GM12864 (cell line): ENCODE measurements at regions not wholly inside any gene's neighbourhood (a gene's known extent, or its start where the extent isn't known, plus 50 kb on each side); places are given as distances from the start of the nearest gene placed in this dataset.
"Not testable (repeated sequence)": the region's sequence is repeated elsewhere in the genome, so short reads cannot be mapped to it uniquely, and the experiment has no call there.

Source experiments
- DNase-seq: peaks from one replicate; pipeline ENCODE4 v3.0.0-alpha.2; 2011; ENCODE audit warnings: low read depth
- H3K4me3 ChIP-seq: 2 replicates; pipeline ENCODE4 v1.5.1; 2011; ENCODE audit warnings: mild to moderate bottlenecking, low read depth, low read length, control low read depth
- CTCF ChIP-seq: IDR thresholded peaks from 2 replicates; pipeline ENCODE4 v1.5.1; 2011; ENCODE audit warnings: low read depth, mild to moderate bottlenecking, moderate library complexity, low read length, control low read depth, inconsistent platforms; ENCODE audit errors: missing control alignments

DNA sequence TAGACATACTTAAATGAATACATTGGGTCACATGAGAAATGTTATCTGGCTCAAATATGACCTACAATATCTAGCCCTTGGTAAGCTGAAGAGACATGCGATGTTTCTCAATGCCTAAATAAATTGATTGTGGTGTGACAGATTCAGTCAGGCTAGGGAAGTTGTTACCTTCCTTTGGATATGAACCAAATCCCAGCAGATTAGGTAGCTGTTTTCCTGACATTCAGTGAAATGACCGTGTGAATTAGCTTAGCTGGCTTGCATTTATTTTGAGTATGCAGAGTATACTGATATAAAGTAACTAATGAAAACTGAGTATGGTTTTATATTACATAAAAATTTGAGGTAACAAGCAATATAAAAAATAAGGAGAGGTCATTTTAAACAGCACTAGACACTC, 288.2 kb downstream of the GJA1 start:
- H3K4me3 ChIP-seq = no peak overlapping the region
- no peak for TF ChIP-seq CTCF

GRCh38 chr6:121724576-121724975, 289.1 kb downstream of the GJA1 start:
- no peak overlapping the region for H3K4me3 ChIP-seq
- no peak for TF ChIP-seq CTCF
- DNase-seq = no peak

More for the DNA sequence above, 288.2 kb downstream of the GJA1 start:
- DNase-seq = no peak

- H3K4me3 ChIP-seq = no peak overlapping the region
- no peak for TF ChIP-seq CTCF
- no peak for DNase-seq
Measured at GRCh38 chr6:121726596-121726995, 291.1 kb downstream of the GJA1 start.

- DNase-seq = no peak
- H3K4me3 ChIP-seq = no peak overlapping the region
- no peak for TF ChIP-seq CTCF
Measured at GRCh38 chr6:121730616-121731015, 295.2 kb downstream of the GJA1 start.

DNA sequence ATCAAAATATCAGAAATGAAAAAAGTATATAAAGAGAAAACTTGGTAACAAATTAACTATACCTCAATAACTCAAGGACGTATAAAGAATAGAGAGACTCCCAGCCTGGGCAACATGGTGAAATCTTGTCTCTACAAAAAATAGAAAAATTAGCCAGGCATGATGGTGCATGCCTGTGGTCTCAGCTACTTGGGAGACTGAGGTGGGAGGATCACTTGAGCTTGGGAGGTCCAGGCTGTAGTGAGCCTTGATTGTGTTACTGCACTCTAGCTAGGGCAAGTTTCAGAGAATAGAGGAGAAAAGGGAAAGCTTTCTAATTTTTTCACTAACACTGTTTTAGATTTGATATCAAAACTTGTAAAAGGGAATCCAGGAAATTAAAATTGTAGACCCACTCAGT, 295.9 kb downstream of the GJA1 start:
- DNase-seq = no peak
- TF ChIP-seq CTCF = no peak
- H3K4me3 ChIP-seq = no peak overlapping the region

- TF ChIP-seq CTCF = no peak
- DNase-seq = no peak
- H3K4me3 ChIP-seq = no peak overlapping the region
Measured at GRCh38 chr6:121732641-121733040, 297.2 kb downstream of the GJA1 start.

GRCh38 chr6:121733234-121733633, 297.8 kb downstream of the GJA1 start:
- no peak for TF ChIP-seq CTCF
- no peak overlapping the region for H3K4me3 ChIP-seq
- DNase-seq = no peak

GRCh38 chr6:121740188-121740587, 304.7 kb downstream of the GJA1 start:
- H3K4me3 ChIP-seq, DNase-seq: not testable (repeated sequence)
